Activated naive CD4-positive, alpha-beta T cell treated with anti-CD3 and anti-CD28 coated beads for 36 hours (primary cell): ENCODE measurements at regions not wholly inside any gene's neighbourhood (a gene's known extent, or its start where the extent isn't known, plus 50 kb on each side); places are given as distances from the start of the nearest gene placed in this dataset.
"Not testable (repeated sequence)": the region's sequence is repeated elsewhere in the genome, so short reads cannot be mapped to it uniquely, and the experiment has no call there.

Experiments
- CTCF ChIA-PET: fragments of 350-600 bp; sonication (Branson Sonifier 250); formaldehyde crosslinking; loops from one replicate; lab custom pipeline; 2021; ENCODE audit warnings: antibody characterized with exemption; lab: Charles Lee
- DNase-seq: peaks from one replicate; pipeline ENCODE4 v3.0.0-alpha.2; 2020
- H3K27ac Mint-ChIP-seq: one replicate; pipeline ENCODE4 v1.8.0; 2021; ENCODE audit warnings: mild to moderate bottlenecking, mixed read lengths
- H3K27me3 Mint-ChIP-seq: one replicate; pipeline ENCODE4 v1.8.0; 2021; ENCODE audit warnings: low read depth, mixed read lengths
- H3K36me3 Mint-ChIP-seq: one replicate; pipeline ENCODE4 v1.8.0; 2021; ENCODE audit warnings: low read depth, mixed read lengths
- H3K4me1 Mint-ChIP-seq: one replicate; pipeline ENCODE4 v1.8.0; 2021; ENCODE audit warnings: low read depth, mixed read lengths
- H3K4me3 Mint-ChIP-seq: one replicate; pipeline ENCODE4 v1.8.0; 2021; ENCODE audit warnings: mild to moderate bottlenecking, moderate library complexity, mixed read lengths
- H3K9me3 Mint-ChIP-seq: one replicate; pipeline ENCODE4 v1.8.0; 2021; ENCODE audit warnings: mixed read lengths
- intact Hi-C: fragments of 100-400 bp; cut with micrococcal nuclease; formaldehyde crosslinking; loops from one replicate; pipeline ENCODE4 v1.15.1; 2023

DNA sequence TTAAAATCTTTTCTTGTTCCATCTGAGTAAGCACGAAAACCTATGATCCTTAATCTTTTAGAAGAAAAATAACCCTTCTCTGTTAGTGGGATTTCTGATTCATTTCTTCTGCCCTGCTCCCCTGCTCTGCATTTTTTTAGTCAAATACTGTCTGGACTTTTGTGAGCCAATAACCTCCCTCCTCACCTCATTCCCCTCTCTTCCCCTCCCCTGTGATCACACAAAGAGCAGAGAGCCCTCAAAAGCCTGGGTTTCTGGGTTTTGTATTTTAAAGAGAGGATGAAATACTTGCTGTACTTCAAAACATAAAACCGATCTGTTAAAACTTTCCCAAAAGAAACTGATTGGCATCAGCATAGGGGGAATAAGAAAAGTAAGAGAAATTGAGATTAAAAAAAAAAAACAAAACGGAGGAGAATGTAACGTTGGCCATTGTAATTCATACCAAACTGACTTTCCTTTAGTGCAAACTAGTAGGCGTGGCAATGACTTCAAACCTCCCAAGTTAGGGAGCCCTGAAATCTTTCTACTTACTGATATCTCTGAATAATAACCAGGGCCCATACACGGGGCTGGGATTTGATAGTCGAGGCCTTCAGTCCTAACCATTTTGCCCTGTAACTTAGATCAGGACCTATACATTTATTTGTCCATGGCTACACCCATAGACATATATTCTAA is 232.9 kb downstream of the TM9SF2 start:
- DNase-seq: no peak
- Mint-ChIP-seq H3K9me3 (no peaks in the 10 kb centered on the region), H3K27ac (no peak overlapping the region), H3K27me3 (no peaks in the 10 kb centered on the region), H3K4me1 (no peaks in the 10 kb centered on the region), H3K4me3 (no peak overlapping the region), H3K36me3 (no peaks in the 10 kb centered on the region)
- CTCF ChIA-PET: interaction anchor here (0.6 kb wide), 1 partner anchor 476 kb away, joined by 3 read pairs; no protein-coding TSS in a partner anchor
- intact Hi-C loops: no loop called here

DNA sequence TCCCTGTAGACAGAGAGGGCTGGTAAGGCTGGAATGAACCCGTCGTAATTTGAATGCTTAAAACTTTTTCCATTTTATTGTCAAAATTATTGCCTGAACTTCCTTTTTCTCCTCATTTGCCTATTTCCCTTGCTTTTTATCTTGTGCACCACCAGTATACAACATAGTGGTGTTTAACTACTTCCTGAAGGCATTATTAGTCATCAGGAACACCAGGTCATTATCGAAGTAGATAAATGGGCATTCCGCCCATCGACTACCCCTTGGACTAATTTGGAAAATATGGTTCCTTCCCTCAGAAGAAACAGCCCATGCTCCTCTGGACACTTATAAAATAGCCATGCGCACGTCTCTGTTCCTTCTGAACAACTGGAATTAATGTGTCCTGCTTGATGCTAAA is 232.1 kb downstream of the TM9SF2 start:
- Mint-ChIP-seq H3K27ac (no peak overlapping the region), H3K36me3 (no peaks in the 10 kb centered on the region), H3K27me3 (no peaks in the 10 kb centered on the region), H3K4me1 (no peaks in the 10 kb centered on the region), H3K9me3 (no peaks in the 10 kb centered on the region), H3K4me3 (no peak overlapping the region)
- no peak for DNase-seq
- CTCF ChIA-PET: no interaction called here
- intact Hi-C loops: no loop called here

DNA sequence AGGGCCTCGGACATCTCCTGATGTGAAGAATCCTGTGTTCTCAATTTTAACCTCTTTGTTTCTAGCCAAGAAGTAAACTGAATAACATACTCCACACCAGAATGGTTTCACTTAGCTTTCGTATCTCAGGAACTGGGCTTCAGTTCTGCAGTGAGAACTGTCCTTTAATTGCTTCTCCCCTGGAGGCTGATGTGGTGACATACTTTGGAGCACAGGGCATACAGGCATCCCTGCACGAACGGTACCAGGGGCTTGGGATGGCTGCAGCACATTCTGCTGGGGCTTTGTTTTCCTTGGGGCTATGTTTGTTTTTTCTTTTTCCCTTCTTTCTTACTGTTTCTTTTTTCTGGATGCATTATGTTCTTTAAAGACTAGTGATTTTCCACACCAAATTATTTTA is 230.5 kb downstream of the TM9SF2 start:
- intact Hi-C loops: no loop called here
- no peaks in the 10 kb centered on the region for H3K9me3 Mint-ChIP-seq
- no peak overlapping the region for H3K27ac Mint-ChIP-seq
- no peak overlapping the region for H3K4me3 Mint-ChIP-seq
- H3K27me3 Mint-ChIP-seq: no peaks in the 10 kb centered on the region
- no peaks in the 10 kb centered on the region for H3K4me1 Mint-ChIP-seq
- H3K36me3 Mint-ChIP-seq: no peaks in the 10 kb centered on the region
- DNase-seq: no peak
- CTCF ChIA-PET: interaction anchor here (0.6 kb wide), 1 partner anchor 184 kb away, joined by 3 read pairs; no protein-coding TSS in a partner anchor

- DNase-seq: no peak
- Mint-ChIP-seq H3K27me3 (no peaks in the 10 kb centered on the region), H3K27ac (no peak overlapping the region), H3K4me1 (no peaks in the 10 kb centered on the region), H3K36me3 (no peaks in the 10 kb centered on the region), H3K9me3 (no peaks in the 10 kb centered on the region), H3K4me3 (no peak overlapping the region)
- CTCF ChIA-PET: no interaction called here
- intact Hi-C loops: no loop called here
Observed at GRCh38 chr13:99730403-99730802, 229.1 kb downstream of the TM9SF2 start.

DNA sequence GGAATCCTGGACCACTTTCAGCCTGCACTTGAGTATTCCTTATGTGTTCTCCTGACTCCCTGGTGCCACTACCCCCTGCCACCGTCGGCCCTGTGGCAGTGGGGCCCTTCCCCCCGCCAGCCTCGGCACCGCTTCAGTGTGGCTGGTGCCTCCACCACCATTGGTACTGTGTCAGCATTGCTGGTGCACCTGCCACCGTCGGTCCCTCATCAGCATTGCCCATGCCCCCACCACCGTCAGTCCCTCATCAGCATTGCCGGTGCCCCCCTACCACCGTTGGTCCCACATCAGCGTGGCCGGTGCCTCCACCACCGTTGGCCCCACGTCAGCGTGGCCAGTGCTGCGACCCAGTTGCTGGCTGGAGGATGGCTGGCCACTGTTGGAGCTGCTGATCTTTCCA is 228.5 kb downstream of the TM9SF2 start:
- no peak for DNase-seq
- Mint-ChIP-seq H3K27me3 (no peaks in the 10 kb centered on the region), H3K4me3 (no peak overlapping the region), H3K36me3 (no peaks in the 10 kb centered on the region), H3K4me1 (no peaks in the 10 kb centered on the region), H3K27ac (no peak overlapping the region), H3K9me3 (no peaks in the 10 kb centered on the region)
- intact Hi-C loops: no loop called here
- CTCF ChIA-PET: no interaction called here

DNA sequence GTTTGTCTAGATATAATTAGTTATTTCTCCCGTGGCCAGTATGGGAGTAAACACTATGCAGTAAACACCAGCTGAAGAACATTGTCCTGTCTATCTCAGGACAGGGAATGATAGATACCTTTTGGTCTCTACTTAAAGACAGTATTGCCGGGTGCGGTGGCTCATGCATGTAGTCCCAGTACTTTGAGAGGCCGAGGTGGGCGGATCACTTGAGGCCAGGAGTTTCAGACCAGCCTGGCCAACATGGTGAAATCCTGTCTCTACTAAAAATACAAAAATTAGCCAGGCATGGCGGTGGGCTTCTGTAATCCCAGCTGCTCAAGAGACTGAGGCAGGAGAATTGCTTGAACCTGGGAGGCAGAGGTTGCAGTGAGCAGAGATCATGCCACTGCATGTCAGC is 226.4 kb downstream of the TM9SF2 start:
- H3K9me3 Mint-ChIP-seq, CTCF ChIA-PET, H3K4me1 Mint-ChIP-seq, DNase-seq, H3K27me3 Mint-ChIP-seq, H3K36me3 Mint-ChIP-seq, H3K27ac Mint-ChIP-seq, H3K4me3 Mint-ChIP-seq, intact Hi-C loops: not testable (repeated sequence)

- CTCF ChIA-PET: interaction anchor here (1.6 to 1.8 kb wide), 2 partner anchors 70 to 71 kb away, joined by 3 to 4 read pairs; no protein-coding TSS in a partner anchor
- DNase-seq: no peak
- intact Hi-C loops: no loop called here
- H3K27ac Mint-ChIP-seq: no peak overlapping the region
- no peaks in the 10 kb centered on the region for H3K9me3 Mint-ChIP-seq
- H3K4me3 Mint-ChIP-seq: no peak overlapping the region
- H3K36me3 Mint-ChIP-seq: no peaks in the 10 kb centered on the region
- no peaks in the 10 kb centered on the region for H3K27me3 Mint-ChIP-seq
- H3K4me1 Mint-ChIP-seq: no peaks in the 10 kb centered on the region
Observed at GRCh38 chr13:99726282-99726894, 225.1 kb downstream of the TM9SF2 start.

GRCh38 chr13:99725644-99726043 is 224.4 kb downstream of the TM9SF2 start:
- CTCF ChIA-PET: interaction anchor here (1.6 to 1.8 kb wide), 2 partner anchors 69 to 70 kb away, joined by 3 to 4 read pairs; no protein-coding TSS in a partner anchor
- no peaks in the 10 kb centered on the region for H3K4me1 Mint-ChIP-seq
- no peaks in the 10 kb centered on the region for H3K36me3 Mint-ChIP-seq
- no peak overlapping the region for H3K27ac Mint-ChIP-seq
- DNase-seq: no peak
- H3K27me3 Mint-ChIP-seq: no peaks in the 10 kb centered on the region
- H3K9me3 Mint-ChIP-seq: no peaks in the 10 kb centered on the region
- intact Hi-C loops: no loop called here
- H3K4me3 Mint-ChIP-seq: no peak overlapping the region

DNA sequence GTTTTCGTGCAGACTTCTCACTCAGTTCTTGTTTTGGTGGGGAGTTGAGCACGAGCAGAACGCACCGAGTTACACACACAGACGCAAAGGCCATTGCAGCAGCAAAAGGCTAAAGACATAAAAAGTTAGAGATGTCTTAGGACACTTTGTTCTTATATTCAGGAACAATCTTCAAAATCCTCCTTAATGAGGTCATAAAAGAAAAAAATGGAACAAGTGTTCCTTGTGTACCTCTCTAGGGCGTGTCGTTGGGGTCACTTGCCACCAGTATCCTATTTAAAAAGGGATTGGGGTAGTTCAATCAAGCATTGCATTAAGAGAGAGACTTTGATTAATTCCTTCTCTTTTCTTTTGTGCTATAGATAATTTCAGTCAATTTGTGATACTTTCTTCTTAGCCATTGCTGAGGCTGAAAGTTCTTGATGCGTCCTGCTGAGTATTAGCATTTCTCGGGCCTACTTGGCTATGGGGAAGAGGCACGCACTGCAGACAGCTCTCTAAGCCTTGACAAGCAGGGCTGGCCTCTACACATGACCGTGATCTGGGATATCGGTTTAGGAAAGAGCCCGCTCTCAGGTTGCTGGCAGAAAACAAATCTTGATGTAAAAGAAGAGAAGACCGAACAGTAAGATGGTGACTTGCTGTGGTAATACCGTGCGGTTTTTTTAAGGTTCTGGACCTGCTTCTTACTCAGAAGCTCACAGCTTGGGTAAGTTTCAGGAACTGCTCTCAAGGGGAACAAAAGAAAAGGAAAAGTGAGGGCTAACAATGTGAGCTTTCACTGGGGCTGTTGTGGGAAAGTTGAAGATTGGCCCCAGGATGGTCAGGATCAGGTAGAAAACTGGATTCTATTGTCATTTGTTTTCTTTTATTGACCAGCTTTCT is 223.6 kb downstream of the TM9SF2 start:
- CTCF ChIA-PET: interaction anchor here (0.7 to 1.8 kb wide), 3 partner anchors 13 to 69 kb away, joined by 3 to 5 read pairs (median 4); no protein-coding TSS in a partner anchor
- no peak overlapping the region for H3K4me3 Mint-ChIP-seq
- no peak overlapping the region for H3K27ac Mint-ChIP-seq
- H3K9me3 Mint-ChIP-seq: no peaks in the 10 kb centered on the region
- H3K27me3 Mint-ChIP-seq: no peaks in the 10 kb centered on the region
- no peaks in the 10 kb centered on the region for H3K36me3 Mint-ChIP-seq
- H3K4me1 Mint-ChIP-seq: no peaks in the 10 kb centered on the region
- intact Hi-C loops: no loop called here
- DNase-seq: no peak

DNA sequence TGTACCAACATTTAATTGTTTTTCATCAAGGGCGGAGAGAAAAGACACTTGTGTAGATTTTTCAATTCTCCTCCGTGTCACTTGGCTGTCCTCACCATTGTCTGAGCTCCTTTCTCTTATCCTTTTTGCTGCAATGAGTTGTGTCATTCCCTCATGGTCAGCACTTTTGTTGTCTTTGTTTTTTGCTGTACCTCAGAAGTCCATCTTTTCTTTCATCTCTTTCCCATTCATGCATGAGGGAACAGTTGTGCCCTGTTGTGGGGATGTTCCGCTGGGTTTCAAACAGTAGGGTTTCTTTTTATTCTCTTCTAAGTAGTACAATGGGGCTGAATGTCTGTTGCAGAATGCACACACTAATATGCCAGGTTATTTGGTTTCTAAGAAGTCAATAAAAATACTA is 222.6 kb downstream of the TM9SF2 start:
- Mint-ChIP-seq H3K9me3 (no peaks in the 10 kb centered on the region), H3K4me1 (no peaks in the 10 kb centered on the region), H3K27ac (no peak overlapping the region), H3K4me3 (no peak overlapping the region), H3K36me3 (no peaks in the 10 kb centered on the region), H3K27me3 (no peaks in the 10 kb centered on the region)
- intact Hi-C loops: no loop called here
- DNase-seq: no peak
- CTCF ChIA-PET: no interaction called here

GRCh38 chr13:99722931-99723330 is 221.7 kb downstream of the TM9SF2 start:
- Mint-ChIP-seq H3K4me1 (no peaks in the 10 kb centered on the region), H3K9me3 (no peaks in the 10 kb centered on the region), H3K4me3 (no peak overlapping the region), H3K27ac (no peak overlapping the region), H3K36me3 (no peaks in the 10 kb centered on the region), H3K27me3 (no peaks in the 10 kb centered on the region)
- no peak for DNase-seq
- intact Hi-C loops: no loop called here
- CTCF ChIA-PET: no interaction called here

DNA sequence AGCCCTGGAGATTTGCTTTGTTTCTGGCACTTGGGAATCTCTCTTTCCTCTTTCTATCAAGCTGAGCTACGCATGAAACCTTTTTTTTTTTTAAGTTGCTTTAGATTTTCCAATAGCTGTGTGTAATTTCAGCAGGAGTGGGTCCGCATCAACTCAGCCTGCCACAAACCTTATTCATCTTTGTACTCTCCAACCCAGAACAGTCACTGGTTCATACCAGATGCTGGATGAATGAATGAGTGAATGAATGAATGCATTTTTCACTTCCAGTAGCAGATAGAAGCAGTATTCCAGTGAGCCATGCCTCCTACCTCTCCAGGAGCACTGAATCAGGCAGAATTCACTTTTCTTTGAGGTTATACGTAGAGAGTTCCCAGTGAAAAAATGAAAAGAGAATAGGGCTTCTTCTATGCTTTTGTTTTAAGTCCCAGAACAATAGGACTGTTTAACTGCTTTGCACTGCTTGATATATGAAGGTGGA is 221.1 kb downstream of the TM9SF2 start:
- H3K36me3 Mint-ChIP-seq: no peaks in the 10 kb centered on the region

More for the DNA sequence above, 221.1 kb downstream of the TM9SF2 start:
- intact Hi-C loops: no loop called here
- CTCF ChIA-PET: no interaction called here
- Mint-ChIP-seq H3K27me3 (no peaks in the 10 kb centered on the region), H3K9me3 (no peaks in the 10 kb centered on the region), H3K4me3 (no peak overlapping the region), H3K4me1 (no peaks in the 10 kb centered on the region), H3K27ac (no peak overlapping the region)
- DNase-seq: no peak
